ENCODE measurements at regions not wholly inside any gene's neighbourhood (a gene's known extent, or its start where the extent isn't known, plus 50 kb on each side); places are given as distances from the start of the nearest gene placed in this dataset.

DNA sequence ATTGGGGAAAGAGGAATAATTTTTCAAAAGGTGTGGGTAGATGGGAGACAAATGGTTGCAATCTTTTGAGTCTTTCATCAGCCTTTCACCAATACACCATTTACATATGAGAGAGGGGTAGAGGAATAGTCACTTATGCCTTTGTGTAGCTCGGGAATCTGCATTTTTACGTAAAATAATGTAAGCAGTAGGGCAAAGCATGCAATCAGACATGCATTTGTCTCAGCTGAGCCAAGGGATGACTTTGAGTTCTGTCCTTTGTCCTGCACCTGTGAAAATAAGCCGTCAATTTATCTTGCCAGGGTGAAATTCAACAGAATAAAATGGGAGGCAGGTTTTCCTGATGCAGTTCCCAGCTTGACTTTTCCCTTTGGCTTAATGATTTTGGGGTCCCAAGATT lies 1473.4 kb upstream of the TENM3 start:
- H3K9me2 ChIP-seq (replicated peaks; ENCODE audit: insufficient read depth, low read length) = no peaks in the 10 kb centered on the region
- no peak for DNase-seq
- no peaks in the 10 kb centered on the region for H3F3A ChIP-seq (ENCODE audit: insufficient read depth, low read length)
- no peaks in the 10 kb centered on the region for H4K20me1 ChIP-seq (ENCODE audit: insufficient read depth, low read length)
- no peaks in the 10 kb centered on the region for H3K4me1 ChIP-seq (ENCODE audit: low read length)
- H3K27me3 ChIP-seq (replicated peaks; ENCODE audit: insufficient read depth, low read length) = no peaks in the 10 kb centered on the region
- no peaks in the 10 kb centered on the region for H3K9me3 ChIP-seq (replicated peaks; ENCODE audit: insufficient read depth, low read length)
- H3K4me3 ChIP-seq (ENCODE audit: low read length) = no peak overlapping the region
- H3K27ac ChIP-seq (ENCODE audit: low read length) = no peak overlapping the region
- no peaks in the 10 kb centered on the region for H3K36me3 ChIP-seq (replicated peaks; ENCODE audit: insufficient read depth, low read length)
- TF ChIP-seq EZH2 (optimal IDR thresholded peaks at IDR 0.05; ENCODE audit: low read depth, low read length) (no peak), EZH2phosphoT487 (IDR thresholded peaks at IDR 0.05; ENCODE audit: low read length) (no peak)
- TF ChIP-seq, protein P1, sequence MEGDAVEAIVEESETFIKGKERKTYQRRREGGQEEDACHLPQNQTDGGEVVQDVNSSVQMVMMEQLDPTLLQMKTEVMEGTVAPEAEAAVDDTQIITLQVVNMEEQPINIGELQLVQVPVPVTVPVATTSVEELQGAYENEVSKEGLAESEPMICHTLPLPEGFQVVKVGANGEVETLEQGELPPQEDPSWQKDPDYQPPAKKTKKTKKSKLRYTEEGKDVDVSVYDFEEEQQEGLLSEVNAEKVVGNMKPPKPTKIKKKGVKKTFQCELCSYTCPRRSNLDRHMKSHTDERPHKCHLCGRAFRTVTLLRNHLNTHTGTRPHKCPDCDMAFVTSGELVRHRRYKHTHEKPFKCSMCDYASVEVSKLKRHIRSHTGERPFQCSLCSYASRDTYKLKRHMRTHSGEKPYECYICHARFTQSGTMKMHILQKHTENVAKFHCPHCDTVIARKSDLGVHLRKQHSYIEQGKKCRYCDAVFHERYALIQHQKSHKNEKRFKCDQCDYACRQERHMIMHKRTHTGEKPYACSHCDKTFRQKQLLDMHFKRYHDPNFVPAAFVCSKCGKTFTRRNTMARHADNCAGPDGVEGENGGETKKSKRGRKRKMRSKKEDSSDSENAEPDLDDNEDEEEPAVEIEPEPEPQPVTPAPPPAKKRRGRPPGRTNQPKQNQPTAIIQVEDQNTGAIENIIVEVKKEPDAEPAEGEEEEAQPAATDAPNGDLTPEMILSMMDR (IDR thresholded peaks at IDR 0.05; ENCODE audit: low read length) = no peak
- H3K9ac ChIP-seq (ENCODE audit: low read length) = no peak overlapping the region
- H3K4me2 ChIP-seq (ENCODE audit: low read depth, low read length) = no peak overlapping the region
- H2AFZ ChIP-seq (ENCODE audit: low read length) = no peak overlapping the region
- H3K79me2 ChIP-seq (ENCODE audit: low read length) = no peaks in the 10 kb centered on the region

DNA sequence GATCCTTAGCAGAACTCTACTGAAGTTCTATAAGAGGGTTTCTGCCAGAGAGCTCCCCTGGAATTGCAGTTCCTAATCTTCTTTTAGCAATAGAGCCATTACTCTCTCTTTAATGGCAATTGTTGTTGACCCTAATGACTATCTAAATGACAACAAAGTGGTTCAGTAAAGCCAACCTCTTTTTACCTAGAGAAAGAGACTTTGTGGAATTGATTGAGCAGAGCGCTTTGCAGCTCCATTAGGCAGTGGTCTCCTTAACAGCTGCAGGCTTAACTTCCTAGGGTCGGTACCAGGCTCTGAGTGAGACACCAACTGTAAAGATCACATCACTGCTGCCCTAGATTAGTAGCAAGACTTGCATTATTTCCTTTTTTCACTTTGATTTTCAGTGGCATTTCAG lies 1472.9 kb upstream of the TENM3 start:
- Histone ChIP-seq H3K9ac (ENCODE audit: low read length) (no peak overlapping the region), H3K9me3 (replicated peaks; ENCODE audit: insufficient read depth, low read length) (no peaks in the 10 kb centered on the region), H3K9me2 (replicated peaks; ENCODE audit: insufficient read depth, low read length) (no peaks in the 10 kb centered on the region), H3K36me3 (replicated peaks; ENCODE audit: insufficient read depth, low read length) (no peaks in the 10 kb centered on the region), H3K27ac (ENCODE audit: low read length) (no peak overlapping the region), H3K4me1 (ENCODE audit: low read length) (no peaks in the 10 kb centered on the region), H4K20me1 (ENCODE audit: insufficient read depth, low read length) (no peaks in the 10 kb centered on the region), H3K4me2 (ENCODE audit: low read depth, low read length) (no peak overlapping the region), H2AFZ (ENCODE audit: low read length) (no peak overlapping the region), H3K27me3 (replicated peaks; ENCODE audit: insufficient read depth, low read length) (no peaks in the 10 kb centered on the region), H3K4me3 (ENCODE audit: low read length) (no peak overlapping the region), H3F3A (ENCODE audit: insufficient read depth, low read length) (no peaks in the 10 kb centered on the region), H3K79me2 (ENCODE audit: low read length) (no peaks in the 10 kb centered on the region)
- no peak for DNase-seq
- TF ChIP-seq EZH2 (optimal IDR thresholded peaks at IDR 0.05; ENCODE audit: low read depth, low read length) (no peak), EZH2phosphoT487 (IDR thresholded peaks at IDR 0.05; ENCODE audit: low read length) (no peak)
- TF ChIP-seq, protein P1 (IDR thresholded peaks at IDR 0.05; ENCODE audit: low read length) = no peak

DNA sequence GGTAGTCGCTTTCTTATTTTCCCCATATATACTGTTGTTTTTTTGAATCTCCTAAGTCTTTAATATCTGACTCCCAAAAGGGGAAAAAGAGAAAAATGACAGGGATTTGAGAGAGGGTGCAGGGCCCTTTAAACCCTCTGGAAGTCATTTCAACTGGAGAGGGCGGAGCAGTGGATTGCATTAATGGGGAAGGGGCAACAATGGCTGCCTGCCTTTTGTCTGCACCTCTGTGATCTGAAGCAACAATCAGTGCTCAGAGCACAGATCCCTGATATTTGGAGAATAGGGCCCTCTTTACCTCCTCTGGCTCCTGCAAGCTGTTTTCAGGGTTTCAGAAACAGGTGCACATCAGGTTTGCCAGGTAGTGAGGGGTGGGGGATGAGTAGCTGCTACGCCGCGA lies 1458.3 kb upstream of the TENM3 start:
- Histone ChIP-seq H3K9me3 (replicated peaks; ENCODE audit: insufficient read depth, low read length) (no peaks in the 10 kb centered on the region), H2AFZ (ENCODE audit: low read length) (no peak overlapping the region), H3K27me3 (replicated peaks; ENCODE audit: insufficient read depth, low read length) (no peaks in the 10 kb centered on the region), H3K27ac (ENCODE audit: low read length) (no peak overlapping the region), H4K20me1 (ENCODE audit: insufficient read depth, low read length) (no peaks in the 10 kb centered on the region), H3K4me1 (ENCODE audit: low read length) (no peaks in the 10 kb centered on the region), H3F3A (ENCODE audit: insufficient read depth, low read length) (no peaks in the 10 kb centered on the region), H3K36me3 (replicated peaks; ENCODE audit: insufficient read depth, low read length) (no peaks in the 10 kb centered on the region), H3K79me2 (ENCODE audit: low read length) (no peaks in the 10 kb centered on the region), H3K4me3 (ENCODE audit: low read length) (no peak overlapping the region), H3K9me2 (replicated peaks; ENCODE audit: insufficient read depth, low read length) (no peaks in the 10 kb centered on the region), H3K4me2 (ENCODE audit: low read depth, low read length) (no peak overlapping the region), H3K9ac (ENCODE audit: low read length) (no peak overlapping the region)
- no peak for TF ChIP-seq EZH2phosphoT487 (IDR thresholded peaks at IDR 0.05; ENCODE audit: low read length)
- TF ChIP-seq EZH2 (optimal IDR thresholded peaks at IDR 0.05; ENCODE audit: low read depth, low read length) = no peak
- TF ChIP-seq, protein P1 (IDR thresholded peaks at IDR 0.05; ENCODE audit: low read length) = no peak
- DNase-seq = no peak

Data from MM.1S (cell line).